ENCODE measurements at regions not wholly inside any gene's neighbourhood (a gene's known extent, or its start where the extent isn't known, plus 50 kb on each side); places are given as distances from the start of the nearest gene placed in this dataset.

DNA sequence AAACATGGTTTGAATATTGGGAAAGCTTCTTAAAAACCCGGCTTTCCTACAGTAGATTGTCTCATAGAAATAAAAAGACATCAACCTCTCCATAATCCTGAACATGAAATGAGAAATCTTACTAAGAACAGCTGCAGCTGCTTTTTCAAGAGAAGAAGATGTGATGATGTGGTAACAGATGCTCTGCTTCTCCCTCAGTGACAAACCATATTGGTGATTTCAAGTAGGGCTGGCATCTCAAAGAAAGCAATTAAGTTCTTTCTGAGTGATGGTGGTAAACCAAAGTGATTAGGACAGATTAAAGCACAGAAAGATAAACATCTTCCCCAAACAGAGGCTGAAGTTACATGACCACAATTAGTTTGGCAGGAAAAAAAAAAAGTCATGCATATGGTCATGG, 1477.7 kb downstream of the RAPGEF2 start:
- Mint-ChIP-seq H3K9me3 (ENCODE audit: unreplicated experiment) (no peaks in the 10 kb centered on the region), H3K27me3 (ENCODE audit: insufficient read depth, unreplicated experiment) (no peaks in the 10 kb centered on the region), H3K36me3 (ENCODE audit: insufficient read depth, unreplicated experiment) (no peaks in the 10 kb centered on the region), H3K4me3 (ENCODE audit: unreplicated experiment) (no peak overlapping the region), H3K27ac (ENCODE audit: unreplicated experiment) (no peak overlapping the region), H3K4me1 (ENCODE audit: low read depth, unreplicated experiment) (no peaks in the 10 kb centered on the region)
- Histone ChIP-seq H3K4me1 (no peaks in the 10 kb centered on the region), H3K27me3 (replicated peaks; ENCODE audit: control insufficient read depth, insufficient read depth, low read length) (no peaks in the 10 kb centered on the region), H3K36me3 (ENCODE audit: control insufficient read depth, insufficient read depth, low read length) (no peaks in the 10 kb centered on the region), H3K9me3 (no peaks in the 10 kb centered on the region), H3K4me3 (ENCODE audit: low read depth, low read length) (no peak overlapping the region)
- ChIA-PET CTCF (no interaction called here), POLR2A (no interaction called here)
- intact Hi-C loops (cut with micrococcal nuclease; ENCODE audit: unreplicated experiment): no loop called here
- TF ChIP-seq, protein P1, sequence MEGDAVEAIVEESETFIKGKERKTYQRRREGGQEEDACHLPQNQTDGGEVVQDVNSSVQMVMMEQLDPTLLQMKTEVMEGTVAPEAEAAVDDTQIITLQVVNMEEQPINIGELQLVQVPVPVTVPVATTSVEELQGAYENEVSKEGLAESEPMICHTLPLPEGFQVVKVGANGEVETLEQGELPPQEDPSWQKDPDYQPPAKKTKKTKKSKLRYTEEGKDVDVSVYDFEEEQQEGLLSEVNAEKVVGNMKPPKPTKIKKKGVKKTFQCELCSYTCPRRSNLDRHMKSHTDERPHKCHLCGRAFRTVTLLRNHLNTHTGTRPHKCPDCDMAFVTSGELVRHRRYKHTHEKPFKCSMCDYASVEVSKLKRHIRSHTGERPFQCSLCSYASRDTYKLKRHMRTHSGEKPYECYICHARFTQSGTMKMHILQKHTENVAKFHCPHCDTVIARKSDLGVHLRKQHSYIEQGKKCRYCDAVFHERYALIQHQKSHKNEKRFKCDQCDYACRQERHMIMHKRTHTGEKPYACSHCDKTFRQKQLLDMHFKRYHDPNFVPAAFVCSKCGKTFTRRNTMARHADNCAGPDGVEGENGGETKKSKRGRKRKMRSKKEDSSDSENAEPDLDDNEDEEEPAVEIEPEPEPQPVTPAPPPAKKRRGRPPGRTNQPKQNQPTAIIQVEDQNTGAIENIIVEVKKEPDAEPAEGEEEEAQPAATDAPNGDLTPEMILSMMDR (IDR thresholded peaks at IDR 0.05; ENCODE audit: insufficient read depth in 1 of 2, low read depth in 1 of 2, low read length in 1 of 2, severe bottlenecking in 1 of 2, unreplicated experiment in 1 of 2): no peak
- no peak for DNase-seq
- BruUV-seq (replicated peaks): no TSS peak

DNA sequence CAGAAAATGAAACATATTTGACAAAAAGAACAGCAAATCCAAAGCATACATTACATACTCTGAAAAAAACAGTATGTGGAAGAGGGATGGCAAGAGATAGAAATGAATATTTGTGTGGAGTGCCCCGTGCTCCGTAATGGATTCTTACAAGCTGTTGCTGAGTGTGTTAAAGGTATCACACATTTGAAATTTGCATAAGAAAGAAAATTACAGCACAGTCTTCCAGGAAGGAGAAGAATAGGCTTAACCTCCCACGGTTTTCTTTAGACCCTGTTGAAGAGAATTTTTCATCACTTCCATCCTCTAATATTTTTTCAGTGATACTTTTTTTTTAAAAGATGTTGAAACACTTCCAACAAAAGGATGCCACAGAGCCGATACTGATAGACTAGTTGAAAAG, 1489.4 kb downstream of the RAPGEF2 start:
- Histone ChIP-seq H3K4me1 (no peaks in the 10 kb centered on the region), H3K9me3 (no peaks in the 10 kb centered on the region), H3K36me3 (ENCODE audit: control insufficient read depth, insufficient read depth, low read length) (no peaks in the 10 kb centered on the region), H3K4me3 (ENCODE audit: low read depth, low read length) (no peak overlapping the region), H3K27me3 (replicated peaks; ENCODE audit: control insufficient read depth, insufficient read depth, low read length) (no peaks in the 10 kb centered on the region)
- Mint-ChIP-seq H3K27me3 (ENCODE audit: insufficient read depth, unreplicated experiment) (peaks cover 6% of the 10 kb centered on the region), H3K4me1 (ENCODE audit: low read depth, unreplicated experiment) (no peaks in the 10 kb centered on the region), H3K36me3 (ENCODE audit: insufficient read depth, unreplicated experiment) (no peaks in the 10 kb centered on the region), H3K4me3 (ENCODE audit: unreplicated experiment) (no peak overlapping the region), H3K9me3 (ENCODE audit: unreplicated experiment) (no peaks in the 10 kb centered on the region), H3K27ac (ENCODE audit: unreplicated experiment) (no peak overlapping the region)
- BruUV-seq (replicated peaks): no TSS peak
- intact Hi-C loops (cut with micrococcal nuclease; ENCODE audit: unreplicated experiment): no loop called here
- TF ChIP-seq, protein P1 (IDR thresholded peaks at IDR 0.05; ENCODE audit: insufficient read depth in 1 of 2, low read depth in 1 of 2, low read length in 1 of 2, severe bottlenecking in 1 of 2, unreplicated experiment in 1 of 2): no peak
- CTCF ChIA-PET: no interaction called here
- no peak for DNase-seq
- POLR2A ChIA-PET: no interaction called here

DNA sequence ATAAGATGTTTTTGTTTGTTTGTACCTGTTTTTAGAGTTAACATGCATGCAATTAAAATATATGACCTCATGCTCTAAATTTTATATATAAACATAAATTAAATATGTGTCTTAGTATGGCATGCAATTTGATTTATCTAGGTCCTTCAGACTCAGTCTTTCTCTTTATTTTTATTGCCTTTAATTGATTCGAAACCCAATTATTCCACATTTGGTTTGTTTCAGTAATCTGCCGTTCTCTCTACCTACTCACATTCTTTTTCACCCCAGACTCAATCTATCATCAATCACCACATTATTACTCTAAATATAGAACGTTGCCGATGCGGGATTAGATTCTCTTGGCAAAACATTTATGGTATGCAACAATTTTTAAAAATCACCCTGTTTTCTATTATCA, 1492.8 kb downstream of the RAPGEF2 start:
- H3K36me3 Mint-ChIP-seq (ENCODE audit: insufficient read depth, unreplicated experiment): no peaks in the 10 kb centered on the region
- intact Hi-C loops (cut with micrococcal nuclease; ENCODE audit: unreplicated experiment): no loop called here
- peaks cover 6% of the 10 kb centered on the region for H3K27me3 Mint-ChIP-seq (ENCODE audit: insufficient read depth, unreplicated experiment)
- no peaks in the 10 kb centered on the region for H3K9me3 ChIP-seq
- no peaks in the 10 kb centered on the region for H3K4me1 Mint-ChIP-seq (ENCODE audit: low read depth, unreplicated experiment)
- H3K27me3 ChIP-seq (replicated peaks; ENCODE audit: control insufficient read depth, insufficient read depth, low read length): no peaks in the 10 kb centered on the region
- no peak overlapping the region for H3K4me3 ChIP-seq (ENCODE audit: low read depth, low read length)
- POLR2A ChIA-PET: no interaction called here
- H3K36me3 ChIP-seq (ENCODE audit: control insufficient read depth, insufficient read depth, low read length): no peaks in the 10 kb centered on the region
- TF ChIP-seq, protein P1 (IDR thresholded peaks at IDR 0.05; ENCODE audit: insufficient read depth in 1 of 2, low read depth in 1 of 2, low read length in 1 of 2, severe bottlenecking in 1 of 2, unreplicated experiment in 1 of 2): no peak
- H3K4me1 ChIP-seq: no peaks in the 10 kb centered on the region
- H3K27ac Mint-ChIP-seq (ENCODE audit: unreplicated experiment): no peak overlapping the region
- CTCF ChIA-PET: no interaction called here
- DNase-seq: no peak
- H3K4me3 Mint-ChIP-seq (ENCODE audit: unreplicated experiment): no peak overlapping the region
- H3K9me3 Mint-ChIP-seq (ENCODE audit: unreplicated experiment): no peaks in the 10 kb centered on the region
- BruUV-seq (replicated peaks): no TSS peak

Data from Caco-2 (cell line).